GM13977 (cell line): ENCODE measurements at regions not wholly inside any gene's neighbourhood (a gene's known extent, or its start where the extent isn't known, plus 50 kb on each side); places are given as distances from the start of the nearest gene placed in this dataset.

Experiments
- DNase-seq: peaks from one replicate; pipeline ENCODE4 v3.0.0; 2012; ENCODE audit warnings: low spot score
- CTCF ChIP-seq: IDR thresholded peaks from 2 replicates; pipeline ENCODE4 v1.5.1; 2012; ENCODE audit warnings: mild to moderate bottlenecking, control low read depth; ENCODE audit not compliant: insufficient read depth; ENCODE audit errors: extremely low read depth, missing control alignments
- in situ Hi-C: fragments of 300-500 bp; cut with MboI; formaldehyde crosslinking; loops from one replicate; pipeline ENCODE4 v1.12.0; 2022; ENCODE audit warnings: low sequenced_read_pairs, low pct_unique_long_range_greater_than_20kb, mixed read lengths, inconsistent platforms; ENCODE audit not compliant: unreplicated experiment

- in situ Hi-C loops, result no loop called here
- no peak for TF ChIP-seq CTCF
These were observed 76.0 kb upstream of the ARMC3 start for GRCh38 chr10:22851865-22852239.

GRCh38 chr10:22850541-22850940 lies 77.3 kb upstream of the ARMC3 start:
- in situ Hi-C loops, result no loop called here
- DNase-seq, result no peak
- TF ChIP-seq CTCF, result no peak

More at GRCh38 chr10:22851865-22852239, 76.0 kb upstream of the ARMC3 start:
- no peak for DNase-seq

- no peak for DNase-seq
- in situ Hi-C loops, result no loop called here
- no peak for TF ChIP-seq CTCF
These were observed 78.6 kb upstream of the ARMC3 start for GRCh38 chr10:22849077-22849805.

- no peak for DNase-seq
- in situ Hi-C loops, result no loop called here
- TF ChIP-seq CTCF, result no peak
These were observed 79.3 kb upstream of the ARMC3 start for GRCh38 chr10:22848509-22848908.

- DNase-seq, result no peak
- in situ Hi-C loops, result no loop called here
- TF ChIP-seq CTCF, result no peak
These were observed 81.6 kb upstream of the ARMC3 start for GRCh38 chr10:22846294-22846693.

- TF ChIP-seq CTCF, result no peak
- in situ Hi-C loops, result no loop called here
These were observed 88.2 kb upstream of the ARMC3 start for GRCh38 chr10:22839639-22840038.

GRCh38 chr10:22837771-22838170 lies 90.1 kb upstream of the ARMC3 start:
- no peak for TF ChIP-seq CTCF
- in situ Hi-C loops, result no loop called here
- no peak for DNase-seq

More at GRCh38 chr10:22839639-22840038, 88.2 kb upstream of the ARMC3 start:
- DNase-seq, result no peak
